Stimulated activated CD4-positive, alpha-beta T cell treated with anti-CD3 and anti-CD28 coated beads, Interleukin-12 subunit alpha, Interleukin-12 subunit beta, amount 100 ng/mL, for 48 hours (primary cell): ENCODE measurements at regions not wholly inside any gene's neighbourhood (a gene's known extent, or its start where the extent isn't known, plus 50 kb on each side); places are given as distances from the start of the nearest gene placed in this dataset.

Experiments used
- DNase-seq, 3 donors: peaks; one replicate each; pipeline ENCODE4 v3.0.0-alpha.2; 2020; ENCODE audit warnings: low read depth in 2 of 3, low spot score in 1 of 3

- no peak for DNase-seq
Measured at GRCh38 chr18:39366656-39367055, 1801.1 kb upstream of the CELF4 start.

- no peak for DNase-seq
Measured at GRCh38 chr18:39365836-39366485, 1800.4 kb upstream of the CELF4 start.

GRCh38 chr18:39360072-39360471 lies 1794.5 kb upstream of the CELF4 start:
- no peak for DNase-seq

GRCh38 chr18:39359636-39360035 lies 1794.0 kb upstream of the CELF4 start:
- no peak for DNase-seq

GRCh38 chr18:39350945-39351344 lies 1785.3 kb upstream of the CELF4 start:
- DNase-seq = no peak

- no peak for DNase-seq
Measured at GRCh38 chr18:39349801-39350200, 1784.2 kb upstream of the CELF4 start.

GRCh38 chr18:39348757-39349156 lies 1783.2 kb upstream of the CELF4 start:
- no peak for DNase-seq

- no peak for DNase-seq
Measured at GRCh38 chr18:39347701-39348100, 1782.1 kb upstream of the CELF4 start.

GRCh38 chr18:39346916-39347315 lies 1781.3 kb upstream of the CELF4 start:
- no peak for DNase-seq

- no peak for DNase-seq
Measured at GRCh38 chr18:39345321-39345720, 1779.7 kb upstream of the CELF4 start.

- no peak for DNase-seq
Measured at GRCh38 chr18:39344487-39344886, 1778.9 kb upstream of the CELF4 start.

GRCh38 chr18:39341129-39341528 lies 1775.5 kb upstream of the CELF4 start:
- DNase-seq = no peak

- DNase-seq = no peak
Measured at GRCh38 chr18:39340418-39340817, 1774.8 kb upstream of the CELF4 start.

- DNase-seq = no peak
Measured at GRCh38 chr18:39329496-39330275, 1764.1 kb upstream of the CELF4 start.

GRCh38 chr18:39326772-39327171 lies 1761.2 kb upstream of the CELF4 start:
- no peak for DNase-seq

- DNase-seq = no peak
Measured at GRCh38 chr18:39325973-39326372, 1760.4 kb upstream of the CELF4 start.

GRCh38 chr18:39319141-39319540 lies 1753.5 kb upstream of the CELF4 start:
- DNase-seq = no peak

GRCh38 chr18:39318462-39318861 lies 1752.9 kb upstream of the CELF4 start:
- no peak for DNase-seq

- no peak for DNase-seq
Measured at GRCh38 chr18:39318008-39318407, 1752.4 kb upstream of the CELF4 start.

GRCh38 chr18:39314595-39314994 lies 1749.0 kb upstream of the CELF4 start:
- DNase-seq = no peak

- DNase-seq = no peak
Measured at GRCh38 chr18:39313992-39314391, 1748.4 kb upstream of the CELF4 start.

- no peak for DNase-seq
Measured at GRCh38 chr18:39311111-39311712, 1745.6 kb upstream of the CELF4 start.
